ENCODE measurements at regions not wholly inside any gene's neighbourhood (a gene's known extent, or its start where the extent isn't known, plus 50 kb on each side); places are given as distances from the start of the nearest gene placed in this dataset.

DNA sequence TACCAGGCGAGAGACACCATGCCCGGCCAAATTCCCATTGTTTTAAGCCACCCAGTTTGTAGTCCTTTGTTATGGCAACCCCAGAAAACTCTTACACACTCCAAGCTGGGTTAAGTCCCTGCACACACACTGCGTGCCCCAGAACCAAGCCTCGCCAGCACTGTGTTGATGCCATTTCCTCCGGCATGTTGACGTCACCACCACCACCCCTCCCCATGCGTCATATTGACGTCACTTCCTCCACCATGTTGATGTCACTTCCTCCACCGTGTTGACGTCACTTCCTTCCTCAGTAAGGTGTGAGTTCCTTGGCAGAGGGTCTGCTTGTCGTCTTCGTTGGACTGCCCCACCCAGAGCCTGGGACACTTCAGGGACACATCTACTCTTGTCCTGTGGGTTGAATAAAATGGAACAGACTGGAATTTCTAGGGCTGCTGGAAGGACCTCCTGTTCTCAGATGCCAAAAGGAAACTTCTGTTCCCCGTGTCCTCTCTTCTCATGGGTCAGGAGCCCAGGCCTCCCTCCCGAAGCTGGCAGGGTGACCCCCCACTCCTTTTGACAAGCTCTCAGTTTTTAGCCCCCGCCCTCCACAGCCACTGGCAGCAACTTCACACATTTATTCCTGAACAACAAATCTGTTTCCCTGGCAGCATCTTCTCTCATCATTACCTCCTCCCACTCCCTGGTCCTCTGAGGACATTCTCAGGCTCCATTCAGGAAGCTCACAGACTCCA lies 643.3 kb downstream of the NPHP4 start:
- DNase-seq = no peak

DNA sequence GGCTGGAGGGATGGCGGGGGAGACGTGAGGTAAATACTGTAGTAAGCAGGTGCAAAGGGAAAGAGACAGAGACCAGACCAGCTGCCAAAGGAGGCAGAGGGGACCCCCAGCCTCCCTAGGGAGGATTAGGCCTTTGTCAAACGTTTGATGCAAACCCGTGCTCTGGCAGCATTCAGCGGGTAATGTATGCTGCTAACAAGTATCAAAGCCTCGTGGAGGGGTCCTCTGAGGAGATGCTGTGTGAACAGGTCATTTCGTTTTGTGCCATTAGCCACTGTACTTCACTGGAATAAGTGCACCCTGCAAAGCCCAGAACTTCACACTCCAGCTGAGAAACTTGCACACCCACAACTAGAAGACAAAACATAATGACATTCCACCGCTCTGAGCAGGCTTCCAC lies 644.5 kb downstream of the NPHP4 start:
- no peak for DNase-seq

- DNase-seq = no peak
Observed at GRCh38 chr1:5345556-5345955, 646.7 kb downstream of the NPHP4 start.

DNA sequence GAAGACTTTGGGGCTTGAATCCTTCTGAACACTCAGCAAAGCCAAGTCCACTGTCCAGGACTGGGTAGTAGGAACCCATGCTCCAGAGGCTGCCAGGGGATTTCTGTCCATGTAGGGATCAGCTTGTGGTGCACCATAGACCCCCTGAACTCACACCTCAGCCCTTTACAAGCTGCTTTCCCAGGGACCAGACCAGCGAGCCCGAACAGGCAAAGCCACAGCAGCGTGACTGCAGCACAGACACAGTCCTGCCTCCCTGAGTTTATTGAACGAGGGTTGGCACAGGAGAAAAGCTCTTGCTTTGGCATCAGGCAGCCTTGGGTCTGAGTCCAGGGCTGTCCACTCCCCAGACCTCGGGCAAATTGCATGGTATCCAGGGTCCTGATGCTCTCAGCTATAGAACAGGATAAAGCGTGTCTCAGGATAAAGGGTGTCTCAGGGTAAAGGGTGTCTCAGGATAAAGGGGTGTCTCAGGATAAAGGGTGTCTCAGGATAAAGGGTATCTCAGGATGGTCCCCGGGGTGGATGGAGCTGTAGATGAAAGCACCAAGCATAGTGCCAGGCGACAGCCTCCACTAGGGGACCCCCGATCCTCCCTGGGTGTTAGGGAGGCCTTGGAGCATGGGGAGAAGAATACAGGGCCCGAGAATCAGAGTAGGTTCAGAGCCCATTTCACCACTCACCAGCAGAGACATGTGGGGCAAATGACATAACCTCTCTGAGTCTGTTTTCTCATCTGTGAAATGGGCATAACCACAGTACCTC lies 648.8 kb downstream of the NPHP4 start:
- DNase-seq = no peak

- DNase-seq = no peak
Observed at GRCh38 chr1:5342830-5343229, 649.4 kb downstream of the NPHP4 start.

DNA sequence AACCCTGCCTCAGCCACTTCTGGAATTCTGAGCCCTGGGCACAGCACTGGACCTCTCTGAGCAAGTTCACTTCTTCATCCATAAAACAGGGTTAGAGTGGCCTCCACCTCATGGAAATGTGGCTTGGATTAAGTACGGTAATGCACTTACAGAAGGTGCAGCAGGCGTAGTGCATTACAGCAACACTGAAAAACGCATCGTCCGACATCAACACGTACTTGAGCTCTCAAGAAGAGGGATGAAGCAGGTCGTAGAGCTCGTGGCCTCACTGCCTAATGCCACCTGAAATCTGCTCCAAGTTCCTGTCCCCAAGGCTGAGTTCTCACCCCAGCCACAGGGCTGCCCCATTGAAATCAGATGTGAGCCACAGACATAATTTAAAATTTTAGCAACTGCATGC lies 650.1 kb downstream of the NPHP4 start:
- DNase-seq = no peak

GRCh38 chr1:5341471-5341870 lies 650.8 kb downstream of the NPHP4 start:
- DNase-seq = no peak

- DNase-seq = no peak
Observed at GRCh38 chr1:5340560-5341130, 651.6 kb downstream of the NPHP4 start.

GRCh38 chr1:5338466-5338865 lies 653.8 kb downstream of the NPHP4 start:
- DNase-seq = no peak

DNA sequence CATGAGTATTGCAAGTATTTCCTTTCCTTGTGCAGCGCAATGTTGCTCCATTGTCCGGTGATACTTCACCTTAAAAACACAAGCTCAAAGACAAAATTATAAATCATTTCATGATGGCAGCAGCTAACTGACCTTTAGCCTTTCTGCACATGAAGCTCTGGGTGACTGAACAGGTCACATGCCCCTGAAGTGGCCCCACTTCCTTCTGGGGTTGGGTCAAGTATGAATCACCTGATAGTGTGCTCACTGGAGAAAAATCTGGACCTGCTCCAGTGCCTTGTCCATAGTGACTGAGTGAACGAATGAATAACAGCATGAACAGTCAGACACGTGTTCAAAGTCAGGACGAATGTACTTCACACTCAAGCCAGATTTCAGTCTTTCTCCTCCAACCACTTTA lies 658.9 kb downstream of the NPHP4 start:
- no peak for DNase-seq

GRCh38 chr1:5331101-5331500 lies 661.1 kb downstream of the NPHP4 start:
- no peak for DNase-seq

GRCh38 chr1:5329068-5329739 lies 663.0 kb downstream of the NPHP4 start:
- DNase-seq = no peak

- DNase-seq = no peak
Observed at GRCh38 chr1:5324883-5325282, 667.3 kb downstream of the NPHP4 start.

GRCh38 chr1:5318143-5318816 lies 663.9 kb downstream of the AJAP1 start:
- no peak for DNase-seq

DNA sequence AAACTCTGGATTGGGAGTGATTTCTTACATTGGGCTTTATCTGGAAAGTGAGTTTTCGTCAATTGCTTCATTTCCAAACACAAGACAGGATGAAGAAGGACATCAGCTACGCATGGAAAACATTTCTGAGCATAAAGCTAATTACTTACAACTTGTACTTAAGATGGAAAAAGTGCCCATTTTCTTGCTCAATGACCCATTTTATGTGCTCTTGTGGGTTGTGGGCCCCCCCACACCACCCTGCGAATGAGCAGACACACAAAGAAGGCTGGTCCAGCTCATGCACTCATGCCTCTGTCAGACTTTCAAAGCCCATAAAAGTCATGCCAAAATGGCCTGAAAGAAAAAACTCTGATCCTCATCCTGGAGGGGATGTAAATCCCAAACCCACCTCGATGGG lies 663.0 kb downstream of the AJAP1 start:
- no peak for DNase-seq

DNA sequence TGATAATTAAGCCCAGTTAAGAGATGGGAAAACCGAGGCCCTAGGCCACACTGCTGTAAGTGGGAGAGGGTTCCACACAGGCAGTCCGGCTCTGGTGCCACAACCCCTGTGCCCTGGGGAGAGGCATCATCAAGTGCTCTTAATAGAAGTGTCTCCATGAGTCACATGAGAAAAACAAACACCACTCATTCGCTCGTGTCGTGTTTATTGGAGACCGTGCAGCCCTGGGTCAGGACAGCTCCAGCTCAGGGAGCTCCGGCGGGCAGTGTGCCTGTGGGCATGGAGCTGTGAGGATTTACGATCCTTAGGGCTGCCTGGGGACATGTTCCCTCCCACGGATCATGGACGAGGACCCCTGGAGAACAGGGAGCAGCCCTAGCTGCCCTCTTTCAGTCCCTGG lies 658.5 kb downstream of the AJAP1 start:
- no peak for DNase-seq

DNA sequence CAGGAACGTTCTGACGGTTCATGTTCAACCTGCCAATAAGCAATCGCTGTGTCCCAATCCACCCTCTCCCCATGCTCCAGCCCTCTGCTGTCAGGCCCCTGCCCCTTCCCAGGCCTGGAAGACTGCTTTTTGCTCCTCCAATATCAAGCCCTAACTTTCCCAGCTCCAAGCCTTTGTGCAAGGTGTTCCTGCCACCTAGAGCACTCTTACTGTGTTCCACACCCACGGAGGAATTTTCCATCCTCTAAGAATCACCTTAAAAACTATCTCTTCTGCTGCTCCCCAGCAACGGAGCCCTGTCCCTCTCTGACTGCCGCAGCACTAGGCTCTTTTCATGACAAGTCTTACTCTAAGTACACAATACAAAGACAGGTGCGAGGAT lies 657.9 kb downstream of the AJAP1 start:
- no peak for DNase-seq

DNA sequence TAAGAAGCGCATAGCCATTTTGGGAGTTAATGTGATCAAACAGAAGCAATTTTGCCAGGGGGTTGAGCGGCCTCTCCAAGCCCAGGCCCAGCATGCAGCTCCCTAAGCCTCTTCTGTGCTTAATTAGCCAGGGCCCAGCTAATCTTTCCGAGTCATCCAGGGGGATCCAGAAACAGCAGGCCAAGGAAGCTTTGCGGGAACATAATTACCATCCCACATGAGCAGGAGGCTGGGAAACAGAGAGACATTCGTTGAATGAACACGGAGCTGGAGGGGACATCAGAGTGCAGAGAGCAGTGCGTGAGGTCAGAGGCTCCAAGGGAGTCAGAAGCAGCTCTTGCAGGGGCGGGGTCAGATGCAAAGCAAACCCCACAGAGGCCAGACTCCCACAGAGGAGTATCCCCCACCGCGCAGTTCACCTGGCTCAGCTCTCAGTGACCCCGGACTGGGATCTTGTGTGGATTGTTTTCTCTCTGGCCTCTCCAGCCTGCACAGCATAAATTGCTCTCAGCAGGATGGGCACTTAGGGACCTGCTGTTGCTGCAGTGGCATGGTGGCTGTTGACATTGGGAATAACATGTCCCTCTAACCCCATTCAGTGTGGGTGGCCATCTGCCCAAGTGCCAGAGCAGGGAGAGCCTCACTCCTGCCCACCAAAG lies 657.4 kb downstream of the AJAP1 start:
- no peak for DNase-seq

DNA sequence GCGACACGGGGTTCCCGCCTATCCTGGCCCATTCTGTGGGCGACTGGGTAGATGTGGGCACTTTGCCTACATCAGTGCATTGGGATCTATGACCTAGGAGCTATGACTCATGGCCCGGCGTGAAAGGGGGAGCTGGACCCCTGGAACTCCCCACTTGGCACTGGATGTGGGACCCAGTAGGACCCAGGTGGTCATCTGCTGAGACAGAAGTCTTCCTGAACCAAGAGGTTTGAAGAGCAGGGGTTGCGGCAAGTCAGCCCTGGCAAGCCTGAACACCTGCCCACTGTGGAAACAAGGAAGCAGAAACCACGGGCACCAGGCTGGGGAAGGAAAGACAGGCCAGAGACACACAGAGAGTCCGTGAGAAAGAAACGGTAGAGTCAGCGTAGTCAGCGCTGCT lies 656.7 kb downstream of the AJAP1 start:
- DNase-seq = no peak

DNA sequence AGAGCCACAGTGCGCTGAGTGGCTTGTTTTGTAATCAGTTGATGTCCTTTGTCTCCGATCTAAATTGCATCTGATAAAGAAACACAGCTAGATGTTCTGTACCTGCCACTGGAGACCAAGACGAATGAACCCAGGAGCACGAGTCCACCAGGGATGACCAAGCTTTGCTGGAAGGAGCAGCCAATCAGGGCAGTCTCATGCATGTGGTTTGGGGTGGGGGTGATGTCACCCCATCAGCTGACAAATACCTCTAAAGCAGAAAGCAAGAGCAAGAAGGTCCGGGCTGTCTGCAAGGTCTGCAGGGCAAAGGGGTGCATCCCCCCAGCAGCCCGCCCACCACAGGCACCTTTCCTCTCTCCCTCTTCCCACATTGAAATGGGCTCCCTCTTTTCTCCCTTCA lies 653.8 kb downstream of the AJAP1 start:
- no peak for DNase-seq

GRCh38 chr1:5304702-5305101 lies 650.3 kb downstream of the AJAP1 start:
- DNase-seq = no peak

DNA sequence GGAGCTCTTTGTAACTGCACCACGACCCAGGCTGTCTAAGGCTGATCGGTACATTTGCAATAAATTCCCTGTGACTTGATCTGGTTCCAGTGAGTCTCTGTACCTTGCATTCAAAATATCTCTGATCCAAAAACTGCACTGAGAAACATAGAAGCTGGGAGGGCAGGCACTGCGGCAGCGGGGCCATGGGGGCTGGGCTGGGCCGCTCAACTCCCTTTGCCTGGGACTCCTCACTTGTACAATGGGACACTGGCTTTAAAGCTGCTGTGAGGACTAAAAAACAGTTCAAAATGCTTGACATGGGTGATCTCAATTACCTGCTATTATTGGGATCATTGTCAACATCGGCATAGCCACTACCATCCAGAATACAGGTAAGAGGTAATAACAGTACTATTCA lies 644.0 kb downstream of the AJAP1 start:
- no peak for DNase-seq

DNA sequence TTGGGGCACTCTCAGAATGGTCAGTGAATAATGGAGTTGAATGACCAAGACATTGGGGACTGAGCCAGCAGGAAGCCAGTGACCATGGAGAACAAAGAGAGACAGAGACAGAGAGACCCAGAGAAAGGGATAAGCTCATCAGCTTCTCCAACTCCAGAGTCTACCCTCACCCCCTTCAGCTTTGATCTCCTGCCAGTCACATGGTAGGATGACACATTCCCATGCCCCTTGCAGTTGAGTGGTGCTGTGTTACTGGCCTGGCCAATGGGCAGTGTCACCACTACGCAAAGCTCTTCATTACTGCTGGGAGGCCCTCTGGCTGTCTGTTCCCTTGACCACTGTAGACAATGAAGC lies 643.5 kb downstream of the AJAP1 start:
- DNase-seq = no peak

Measured in stimulated activated CD8-positive, alpha-beta memory T cell treated with anti-CD3 and anti-CD28 coated beads, Interleukin-4, amount 100 ng/mL, for 48 hours (primary cell).